CD14-positive monocyte (primary cell): ENCODE measurements at regions not wholly inside any gene's neighbourhood (a gene's known extent, or its start where the extent isn't known, plus 50 kb on each side); places are given as distances from the start of the nearest gene placed in this dataset.

Source experiments
- DNase-seq, 3 donors: peaks; one replicate each; pipeline ENCODE4 v3.0.0-alpha.2; 2011 to 2022
- H2AFZ ChIP-seq: 2 replicates; pipeline ENCODE4 v1.6.0; 2012; ENCODE audit warnings: mild to moderate bottlenecking, low read depth, low read length, inconsistent platforms; ENCODE audit not compliant: insufficient read depth, poor library complexity, severe bottlenecking
- H3K27ac ChIP-seq, 2 donors: 1 replicate in 1 of 2; 2 replicates in 1 of 2; pipeline ENCODE4 v1.5.1; 2012 to 2013; ENCODE audit warnings: low read length in 2 of 2, control low read depth in 1 of 2, inconsistent platforms in 1 of 2, low read depth in 1 of 2, mild to moderate bottlenecking in 1 of 2
- H3K27me3 ChIP-seq, 2 donors: one replicate each; pipeline versions ENCODE4 v1.6.0 to v1.6.1; 2011 to 2013; ENCODE audit warnings: low read length in 2 of 2; ENCODE audit not compliant: control insufficient read depth in 2 of 2, insufficient read depth in 2 of 2
- H3K36me3 ChIP-seq, 2 donors: replicated peaks in 1 of 2; 1 replicate in 1 of 2; 2 replicates in 1 of 2; pipeline versions ENCODE4 v1.5.1 to v1.6.1; 2012 to 2013; ENCODE audit warnings: low read length in 2 of 2, control low read depth in 1 of 2, inconsistent platforms in 1 of 2, mild to moderate bottlenecking in 1 of 2; ENCODE audit not compliant: insufficient read depth in 2 of 2, control insufficient read depth in 1 of 2
- H3K4me1 ChIP-seq, 2 donors: 1 replicate in 1 of 2; 2 replicates in 1 of 2; pipeline versions ENCODE4 v1.5.1 to v1.6.1; 2012 to 2013; ENCODE audit warnings: low read length in 2 of 2, control low read depth in 1 of 2, inconsistent platforms in 1 of 2, mild to moderate bottlenecking in 1 of 2, moderate library complexity in 1 of 2; ENCODE audit not compliant: insufficient read depth in 2 of 2, control insufficient read depth in 1 of 2
- H3K4me2 ChIP-seq: replicated peaks from 2 replicates; pipeline ENCODE3; 2012; ENCODE audit warnings: low read length, moderate library complexity, mild to moderate bottlenecking; ENCODE audit not compliant: poor library complexity, severe bottlenecking; ENCODE audit errors: extremely low read depth
- H3K4me3 ChIP-seq, 3 experiments: fragments of 200-600 bp in 1 of 3; sonication (generic) in 1 of 3; replicated peaks in 1 of 3; 1 replicate in 2 of 3; 2 replicates in 1 of 3; pipeline ENCODE4 v1.5.1; 2011 to 2013; ENCODE audit warnings: low read length in 3 of 3, mild to moderate bottlenecking in 3 of 3, control low read depth in 2 of 3, low read depth in 2 of 3, inconsistent platforms in 1 of 3, moderate library complexity in 1 of 3
- H3K79me2 ChIP-seq: 2 replicates; pipeline ENCODE4 v1.6.0; 2012; ENCODE audit warnings: mild to moderate bottlenecking, control low read depth, inconsistent platforms, low read length, moderate library complexity; ENCODE audit not compliant: insufficient read depth
- H3K9ac ChIP-seq: 2 replicates; pipeline ENCODE4 v1.6.0; 2017; ENCODE audit warnings: low read length, mild to moderate bottlenecking; ENCODE audit not compliant: insufficient read depth, poor library complexity, severe bottlenecking
- H3K9me3 ChIP-seq, 2 donors: replicated peaks in 1 of 2; 1 replicate in 1 of 2; 2 replicates in 1 of 2; pipeline versions ENCODE4 v1.5.1 to v1.6.1; 2012 to 2013; ENCODE audit warnings: low read length in 2 of 2, control low read depth in 1 of 2; ENCODE audit not compliant: control insufficient read depth in 1 of 2, insufficient read depth in 1 of 2
- H4K20me1 ChIP-seq: 2 replicates; pipeline ENCODE4 v1.6.0; 2012; ENCODE audit warnings: mild to moderate bottlenecking, low read length, control low read depth, moderate library complexity; ENCODE audit not compliant: insufficient read depth
- H3K27ac Mint-ChIP-seq, 7 donors: one replicate each; pipeline ENCODE4 v1.8.0; 2020; ENCODE audit warnings: mild to moderate bottlenecking in 7 of 7, mixed read lengths in 7 of 7, moderate library complexity in 6 of 7, inconsistent platforms in 2 of 7
- H3K27me3 Mint-ChIP-seq, 3 donors: one replicate each; pipeline ENCODE4 v1.8.0; 2021 to 2022; ENCODE audit warnings: low read depth in 3 of 3, mild to moderate bottlenecking in 3 of 3, mixed read lengths in 3 of 3, moderate library complexity in 3 of 3, inconsistent platforms in 1 of 3
- H3K36me3 Mint-ChIP-seq, 2 donors: one replicate each; pipeline ENCODE4 v1.8.0; 2020; ENCODE audit warnings: mixed read lengths in 2 of 2, inconsistent platforms in 1 of 2, mild to moderate bottlenecking in 1 of 2
- H3K4me1 Mint-ChIP-seq: one replicate; pipeline ENCODE4 v1.8.0; 2020; ENCODE audit warnings: mild to moderate bottlenecking, mixed read lengths
- H3K4me3 Mint-ChIP-seq, 2 donors: one replicate each; pipeline ENCODE4 v1.8.0; 2020; ENCODE audit warnings: mild to moderate bottlenecking in 2 of 2, mixed read lengths in 2 of 2, moderate library complexity in 1 of 2
- H3K9me3 Mint-ChIP-seq, 7 donors: one replicate each; pipeline ENCODE4 v1.8.0; 2020 to 2022; ENCODE audit warnings: mixed read lengths in 7 of 7, mild to moderate bottlenecking in 6 of 7, moderate library complexity in 6 of 7, inconsistent platforms in 2 of 7
- WGBS: methylation state at CpG from one replicate; pipeline ENCODE4 v1.1.5; 2013; ENCODE audit warnings: missing lambda C conversion rate; ENCODE audit not compliant: insufficient coverage; 5-methylcytosine and 5-hydroxymethylcytosine counted together
- intact Hi-C, 2 donors: fragments of 100-400 bp; cut with micrococcal nuclease; formaldehyde crosslinking; loops; one replicate each; pipeline versions ENCODE4 v1.15.0 to v1.15.1; 2023
- TF ChIP-seq, protein P1 (sequence below): fragments of 200-600 bp; IDR thresholded peaks from one replicate; pipeline ENCODE4 v1.8.0; 2022; ENCODE audit warnings: antibody characterized with exemption, mild to moderate bottlenecking

GRCh38 chr6:14920276-14920675 lies 325.6 kb upstream of the JARID2 start:
- Histone ChIP-seq H4K20me1 (no peaks in the 10 kb centered on the region), H3K27me3 (no peaks in the 10 kb centered on the region), H3K36me3 (no peaks in the 10 kb centered on the region), H3K27ac (peak overlapping the region; percentile 99 to 100), H3K4me2 (no peak overlapping the region), H3K79me2 (no peaks in the 10 kb centered on the region), H3K9ac (peak overlapping the region; percentile 88), H3K9me3 (no peaks in the 10 kb centered on the region), H2AFZ (no peak overlapping the region), H3K4me1 (peaks cover 82 to 86% of the 10 kb centered on the region in 2 donors), H3K4me3 (no peak overlapping the region)
- WGBS, result 80% methylated on average over 1 of the region's 2 CpGs
- peaks cover 0 to 2% (median 1%) of the 10 kb centered on the region in 3 donors for H3K27me3 Mint-ChIP-seq
- peaks cover 0 to 3% of the 10 kb centered on the region in 2 donors for H3K36me3 Mint-ChIP-seq
- H3K4me3 Mint-ChIP-seq, result no peak overlapping the region
- H3K9me3 Mint-ChIP-seq, result peaks cover 0 to 5% (median 0%) of the 10 kb centered on the region in 7 donors
- TF ChIP-seq, protein P1, sequence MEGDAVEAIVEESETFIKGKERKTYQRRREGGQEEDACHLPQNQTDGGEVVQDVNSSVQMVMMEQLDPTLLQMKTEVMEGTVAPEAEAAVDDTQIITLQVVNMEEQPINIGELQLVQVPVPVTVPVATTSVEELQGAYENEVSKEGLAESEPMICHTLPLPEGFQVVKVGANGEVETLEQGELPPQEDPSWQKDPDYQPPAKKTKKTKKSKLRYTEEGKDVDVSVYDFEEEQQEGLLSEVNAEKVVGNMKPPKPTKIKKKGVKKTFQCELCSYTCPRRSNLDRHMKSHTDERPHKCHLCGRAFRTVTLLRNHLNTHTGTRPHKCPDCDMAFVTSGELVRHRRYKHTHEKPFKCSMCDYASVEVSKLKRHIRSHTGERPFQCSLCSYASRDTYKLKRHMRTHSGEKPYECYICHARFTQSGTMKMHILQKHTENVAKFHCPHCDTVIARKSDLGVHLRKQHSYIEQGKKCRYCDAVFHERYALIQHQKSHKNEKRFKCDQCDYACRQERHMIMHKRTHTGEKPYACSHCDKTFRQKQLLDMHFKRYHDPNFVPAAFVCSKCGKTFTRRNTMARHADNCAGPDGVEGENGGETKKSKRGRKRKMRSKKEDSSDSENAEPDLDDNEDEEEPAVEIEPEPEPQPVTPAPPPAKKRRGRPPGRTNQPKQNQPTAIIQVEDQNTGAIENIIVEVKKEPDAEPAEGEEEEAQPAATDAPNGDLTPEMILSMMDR, result no peak
- peak overlapping the region; percentile 99 to 100 (median 100) for H3K27ac Mint-ChIP-seq
- peak in 1 of 3 donors; percentile 25 for DNase-seq
- peaks cover 86% of the 10 kb centered on the region for H3K4me1 Mint-ChIP-seq
- intact Hi-C loops, result loop anchor here (5.0 kb wide), 4 partner anchors 37 to 708 kb away; partner anchors contain the start of gene JARID2 (in 1 of the 2)

DNA sequence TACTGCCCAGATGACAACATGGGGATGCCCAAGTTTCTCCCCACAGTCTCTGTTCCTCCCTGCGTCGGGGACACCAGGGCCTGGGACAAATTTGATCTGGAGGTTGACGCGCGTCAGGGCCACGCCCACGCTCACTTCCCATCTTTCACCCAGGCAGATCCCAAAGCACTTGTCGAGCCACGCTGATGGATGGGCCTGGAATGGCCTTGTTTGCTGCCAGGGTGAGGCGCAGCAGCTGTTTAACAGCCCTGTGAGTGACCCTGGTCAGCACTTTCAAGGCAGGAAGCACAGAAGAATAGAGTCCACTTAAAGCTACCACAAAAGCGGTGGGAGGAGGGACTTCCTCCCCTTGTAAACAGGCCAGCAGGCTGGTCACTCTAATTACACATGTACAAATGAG lies 324.7 kb upstream of the JARID2 start:
- H3K4me3 Mint-ChIP-seq, result peak overlapping the region; percentile 55 to 67
- H3K4me1 Mint-ChIP-seq, result peaks cover 90% of the 10 kb centered on the region
- peaks cover 2% of the 10 kb centered on the region in 2 donors for H3K36me3 Mint-ChIP-seq
- DNase-seq, result peak; percentile 88 to 96 (median 93)
- H3K27me3 ChIP-seq, result no peaks in the 10 kb centered on the region
- intact Hi-C loops, result loop anchor here (5.0 kb wide), 4 partner anchors 36 to 709 kb away; partner anchors contain the start of gene JARID2 (in 1 of the 2)
- peaks cover 0 to 2% (median 1%) of the 10 kb centered on the region in 3 donors for H3K27me3 Mint-ChIP-seq
- H3K4me3 ChIP-seq, result peak overlapping the region in 1 of 3 experiments; percentile 26
- peak overlapping the region; percentile 99 to 100 (median 100) for H3K27ac Mint-ChIP-seq
- TF ChIP-seq, protein P1, result no peak
- no peaks in the 10 kb centered on the region for H4K20me1 ChIP-seq
- H3K9me3 Mint-ChIP-seq, result peaks cover 0 to 5% (median 0%) of the 10 kb centered on the region in 7 donors
- 11% methylated on average over 10 of the region's 11 CpGs for WGBS
- H2AFZ ChIP-seq, result no peak overlapping the region
- no peaks in the 10 kb centered on the region for H3K79me2 ChIP-seq
- H3K27ac ChIP-seq, result peak overlapping the region; percentile 99 to 100
- H3K4me1 ChIP-seq, result peaks cover 82 to 87% of the 10 kb centered on the region in 2 donors
- H3K36me3 ChIP-seq, result no peaks in the 10 kb centered on the region
- H3K9me3 ChIP-seq, result no peaks in the 10 kb centered on the region
- H3K4me2 ChIP-seq, result peak overlapping the region; percentile 55
- peak overlapping the region; percentile 88 for H3K9ac ChIP-seq
